ENCODE measurements at regions not wholly inside any gene's neighbourhood (a gene's known extent, or its start where the extent isn't known, plus 50 kb on each side); places are given as distances from the start of the nearest gene placed in this dataset.
A peak's percentile ranks its signal among the peaks of the same experiment; 100 is the strongest.

- H2BK15ac ChIP-seq (ENCODE audit: low read depth, poor library complexity, severe bottlenecking): no peak overlapping the region
- no peak overlapping the region for H2BK120ac ChIP-seq (ENCODE audit: low read depth, low read length)
- no peak overlapping the region for H2AFZ ChIP-seq (ENCODE audit: low read depth, low read length)
- H3K79me1 ChIP-seq (replicated peaks; ENCODE audit: low read length, poor library complexity, severe bottlenecking): no peaks in the 10 kb centered on the region
- H3K4me1 ChIP-seq (ENCODE audit: control insufficient read depth, insufficient read depth, low read depth, low read length): no peaks in the 10 kb centered on the region
- H4K91ac ChIP-seq (ENCODE audit: low read length): no peak overlapping the region
- no peak overlapping the region for H3K4me3 ChIP-seq (ENCODE audit: insufficient read depth in 1 of 2, low read depth in 1 of 2, low read length in 2 of 2)
- no peaks in the 10 kb centered on the region for H3K9me3 ChIP-seq (ENCODE audit: control insufficient read depth, low read length)
- H4K8ac ChIP-seq (ENCODE audit: low read length): no peak overlapping the region
- H3K4ac ChIP-seq (ENCODE audit: low read depth in 1 of 2, low read length in 2 of 2): no peak overlapping the region
- H3K27ac ChIP-seq (ENCODE audit: low read length, poor library complexity, severe bottlenecking): no peak overlapping the region
- no peak overlapping the region for H2BK5ac ChIP-seq (ENCODE audit: low read depth, low read length, poor library complexity, severe bottlenecking)
- no peak overlapping the region for H3K4me2 ChIP-seq (ENCODE audit: low read length, poor library complexity, severe bottlenecking)
- H3K18ac ChIP-seq (ENCODE audit: low read depth in 1 of 2, low read length in 2 of 2): no peak overlapping the region
- H3K27me3 ChIP-seq (ENCODE audit: control insufficient read depth in 1 of 2, insufficient read depth in 1 of 2, low read length in 2 of 2): no peaks in the 10 kb centered on the region
- DNase-seq: no peak
- H3K14ac ChIP-seq (ENCODE audit: low read length in 2 of 2): no peak overlapping the region
- WGBS: 70% methylated on average over 2 of the region's 2 CpGs
- H3K36me3 ChIP-seq (ENCODE audit: control insufficient read depth in 1 of 2, insufficient read depth in 2 of 2, low read depth in 1 of 2, low read length in 2 of 2): no peaks in the 10 kb centered on the region
- H2AK5ac ChIP-seq (ENCODE audit: low read length, severe bottlenecking): no peak overlapping the region
- H2BK12ac ChIP-seq (ENCODE audit: low read length in 2 of 2): no peak overlapping the region
- H3K9ac ChIP-seq (ENCODE audit: low read length): peak overlapping the region; percentile 10
- no peak overlapping the region for H3K23ac ChIP-seq (ENCODE audit: low read length in 2 of 2)
Measured at GRCh38 chr13:33577007-33577406, 240.9 kb upstream of the RFC3 start.

- H3K18ac ChIP-seq (ENCODE audit: low read depth in 1 of 2, low read length in 2 of 2): no peak overlapping the region
- no peak overlapping the region for H2BK120ac ChIP-seq (ENCODE audit: low read depth, low read length)
- no peak overlapping the region for H2AFZ ChIP-seq (ENCODE audit: low read depth, low read length)
- no peak overlapping the region for H2AK5ac ChIP-seq (ENCODE audit: low read length, severe bottlenecking)
- H2BK5ac ChIP-seq (ENCODE audit: low read depth, low read length, poor library complexity, severe bottlenecking): no peak overlapping the region
- H3K27me3 ChIP-seq (ENCODE audit: control insufficient read depth in 1 of 2, insufficient read depth in 1 of 2, low read length in 2 of 2): no peaks in the 10 kb centered on the region
- no CpG with 5 or more reads among the region's 2 CpGs for WGBS
- no peaks in the 10 kb centered on the region for H3K79me1 ChIP-seq (replicated peaks; ENCODE audit: low read length, poor library complexity, severe bottlenecking)
- H2BK12ac ChIP-seq (ENCODE audit: low read length in 2 of 2): no peak overlapping the region
- no peaks in the 10 kb centered on the region for H3K9me3 ChIP-seq (ENCODE audit: control insufficient read depth, low read length)
- no peak overlapping the region for H3K4me3 ChIP-seq (ENCODE audit: insufficient read depth in 1 of 2, low read depth in 1 of 2, low read length in 2 of 2)
- H4K8ac ChIP-seq (ENCODE audit: low read length): no peak overlapping the region
- no peak overlapping the region for H3K4ac ChIP-seq (ENCODE audit: low read depth in 1 of 2, low read length in 2 of 2)
- no peak overlapping the region for H3K4me2 ChIP-seq (ENCODE audit: low read length, poor library complexity, severe bottlenecking)
- no peak overlapping the region for H4K91ac ChIP-seq (ENCODE audit: low read length)
- DNase-seq: no peak
- H3K27ac ChIP-seq (ENCODE audit: low read length, poor library complexity, severe bottlenecking): no peak overlapping the region
- H3K36me3 ChIP-seq (ENCODE audit: control insufficient read depth in 1 of 2, insufficient read depth in 2 of 2, low read depth in 1 of 2, low read length in 2 of 2): no peaks in the 10 kb centered on the region
- no peak overlapping the region for H3K9ac ChIP-seq (ENCODE audit: low read length)
- no peaks in the 10 kb centered on the region for H3K4me1 ChIP-seq (ENCODE audit: control insufficient read depth, insufficient read depth, low read depth, low read length)
- H2BK15ac ChIP-seq (ENCODE audit: low read depth, poor library complexity, severe bottlenecking): no peak overlapping the region
- no peak overlapping the region for H3K23ac ChIP-seq (ENCODE audit: low read length in 2 of 2)
- no peak overlapping the region for H3K14ac ChIP-seq (ENCODE audit: low read length in 2 of 2)
Measured at GRCh38 chr13:33578786-33579185, 239.2 kb upstream of the RFC3 start.

- H2BK15ac ChIP-seq (ENCODE audit: low read depth, poor library complexity, severe bottlenecking): no peak overlapping the region
- no peak overlapping the region for H3K18ac ChIP-seq (ENCODE audit: low read depth in 1 of 2, low read length in 2 of 2)
- H3K4me3 ChIP-seq (ENCODE audit: insufficient read depth in 1 of 2, low read depth in 1 of 2, low read length in 2 of 2): no peak overlapping the region
- H2BK5ac ChIP-seq (ENCODE audit: low read depth, low read length, poor library complexity, severe bottlenecking): no peak overlapping the region
- no peak overlapping the region for H2AFZ ChIP-seq (ENCODE audit: low read depth, low read length)
- H2BK120ac ChIP-seq (ENCODE audit: low read depth, low read length): no peak overlapping the region
- H3K79me1 ChIP-seq (replicated peaks; ENCODE audit: low read length, poor library complexity, severe bottlenecking): no peaks in the 10 kb centered on the region
- H4K91ac ChIP-seq (ENCODE audit: low read length): no peak overlapping the region
- H3K9me3 ChIP-seq (ENCODE audit: control insufficient read depth, low read length): no peaks in the 10 kb centered on the region
- WGBS: 79% methylated on average over 3 of the region's 4 CpGs
- H3K14ac ChIP-seq (ENCODE audit: low read length in 2 of 2): no peak overlapping the region
- no peak for DNase-seq
- peak overlapping the region; percentile 20 for H3K9ac ChIP-seq (ENCODE audit: low read length)
- no peak overlapping the region for H4K8ac ChIP-seq (ENCODE audit: low read length)
- H3K4me2 ChIP-seq (ENCODE audit: low read length, poor library complexity, severe bottlenecking): no peak overlapping the region
- H3K4me1 ChIP-seq (ENCODE audit: control insufficient read depth, insufficient read depth, low read depth, low read length): no peaks in the 10 kb centered on the region
- H3K23ac ChIP-seq (ENCODE audit: low read length in 2 of 2): no peak overlapping the region
- no peak overlapping the region for H3K27ac ChIP-seq (ENCODE audit: low read length, poor library complexity, severe bottlenecking)
- no peak overlapping the region for H3K4ac ChIP-seq (ENCODE audit: low read depth in 1 of 2, low read length in 2 of 2)
- H2BK12ac ChIP-seq (ENCODE audit: low read length in 2 of 2): no peak overlapping the region
- H3K27me3 ChIP-seq (ENCODE audit: control insufficient read depth in 1 of 2, insufficient read depth in 1 of 2, low read length in 2 of 2): no peaks in the 10 kb centered on the region
- no peak overlapping the region for H2AK5ac ChIP-seq (ENCODE audit: low read length, severe bottlenecking)
- H3K36me3 ChIP-seq (ENCODE audit: control insufficient read depth in 1 of 2, insufficient read depth in 2 of 2, low read depth in 1 of 2, low read length in 2 of 2): no peaks in the 10 kb centered on the region
Measured at GRCh38 chr13:33582121-33582520, 235.8 kb upstream of the RFC3 start.

- Histone ChIP-seq H3K4me3 (ENCODE audit: insufficient read depth in 1 of 2, low read depth in 1 of 2, low read length in 2 of 2) (no peak overlapping the region), H3K4me2 (ENCODE audit: low read length, poor library complexity, severe bottlenecking) (no peak overlapping the region)
Measured at GRCh38 chr13:33583398-33583797, 234.6 kb upstream of the RFC3 start.

More at GRCh38 chr13:33583398-33583797, 234.6 kb upstream of the RFC3 start:
- H3K4ac ChIP-seq (ENCODE audit: low read depth in 1 of 2, low read length in 2 of 2): no peak overlapping the region
- H4K8ac ChIP-seq (ENCODE audit: low read length): no peak overlapping the region
- H3K36me3 ChIP-seq (ENCODE audit: control insufficient read depth in 1 of 2, insufficient read depth in 2 of 2, low read depth in 1 of 2, low read length in 2 of 2): no peaks in the 10 kb centered on the region
- H3K9ac ChIP-seq (ENCODE audit: low read length): no peak overlapping the region
- no peaks in the 10 kb centered on the region for H3K9me3 ChIP-seq (ENCODE audit: control insufficient read depth, low read length)
- no peak overlapping the region for H3K18ac ChIP-seq (ENCODE audit: low read depth in 1 of 2, low read length in 2 of 2)
- 89% methylated on average over 2 of the region's 2 CpGs for WGBS
- no peak overlapping the region for H3K23ac ChIP-seq (ENCODE audit: low read length in 2 of 2)
- no peak overlapping the region for H2BK12ac ChIP-seq (ENCODE audit: low read length in 2 of 2)
- no peak overlapping the region for H2AK5ac ChIP-seq (ENCODE audit: low read length, severe bottlenecking)
- no peaks in the 10 kb centered on the region for H3K79me1 ChIP-seq (replicated peaks; ENCODE audit: low read length, poor library complexity, severe bottlenecking)
- no peak overlapping the region for H2BK5ac ChIP-seq (ENCODE audit: low read depth, low read length, poor library complexity, severe bottlenecking)
- no peak overlapping the region for H3K27ac ChIP-seq (ENCODE audit: low read length, poor library complexity, severe bottlenecking)
- H2AFZ ChIP-seq (ENCODE audit: low read depth, low read length): no peak overlapping the region
- H2BK120ac ChIP-seq (ENCODE audit: low read depth, low read length): no peak overlapping the region
- no peaks in the 10 kb centered on the region for H3K4me1 ChIP-seq (ENCODE audit: control insufficient read depth, insufficient read depth, low read depth, low read length)
- H4K91ac ChIP-seq (ENCODE audit: low read length): no peak overlapping the region
- H3K14ac ChIP-seq (ENCODE audit: low read length in 2 of 2): no peak overlapping the region
- no peak overlapping the region for H2BK15ac ChIP-seq (ENCODE audit: low read depth, poor library complexity, severe bottlenecking)
- no peaks in the 10 kb centered on the region for H3K27me3 ChIP-seq (ENCODE audit: control insufficient read depth in 1 of 2, insufficient read depth in 1 of 2, low read length in 2 of 2)
- no peak for DNase-seq
